ENCODE measurements at regions not wholly inside any gene's neighbourhood (a gene's known extent, or its start where the extent isn't known, plus 50 kb on each side); places are given as distances from the start of the nearest gene placed in this dataset.
"Not testable (repeated sequence)": the region's sequence is repeated elsewhere in the genome, so short reads cannot be mapped to it uniquely, and the experiment has no call there.

DNA sequence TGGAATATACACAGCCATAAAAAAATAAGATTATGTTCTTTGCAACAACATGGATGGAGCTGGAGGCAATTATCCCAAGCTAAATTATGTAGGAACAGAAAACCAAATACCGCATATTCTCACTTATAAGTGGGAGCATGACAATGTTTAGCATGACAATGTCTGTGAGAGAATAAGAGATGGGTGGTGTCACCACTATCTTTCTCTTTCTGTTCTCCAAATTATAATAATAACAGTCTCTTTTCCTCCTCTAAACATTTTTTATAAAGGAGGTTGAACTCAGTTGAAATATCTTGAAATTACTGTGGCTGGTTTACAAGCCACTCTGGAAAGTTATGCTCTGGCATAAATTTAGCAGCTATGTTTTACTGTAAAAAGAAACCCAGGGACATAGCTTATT, 108.4 kb upstream of the NBPF19 start:
- H3K9ac ChIP-seq (ENCODE audit: low read length); H3K9me3 ChIP-seq (ENCODE audit: control insufficient read depth, insufficient read depth, low read depth, low read length); H3K4me1 ChIP-seq (ENCODE audit: control insufficient read depth, insufficient read depth, low read length); H3K27ac ChIP-seq (ENCODE audit: low read depth, low read length); H3K36me3 ChIP-seq (ENCODE audit: control insufficient read depth, insufficient read depth, low read length); H3K27me3 ChIP-seq (ENCODE audit: control insufficient read depth, insufficient read depth, low read length); H3K4me3 ChIP-seq (ENCODE audit: low read depth, low read length): not testable (repeated sequence)

DNA sequence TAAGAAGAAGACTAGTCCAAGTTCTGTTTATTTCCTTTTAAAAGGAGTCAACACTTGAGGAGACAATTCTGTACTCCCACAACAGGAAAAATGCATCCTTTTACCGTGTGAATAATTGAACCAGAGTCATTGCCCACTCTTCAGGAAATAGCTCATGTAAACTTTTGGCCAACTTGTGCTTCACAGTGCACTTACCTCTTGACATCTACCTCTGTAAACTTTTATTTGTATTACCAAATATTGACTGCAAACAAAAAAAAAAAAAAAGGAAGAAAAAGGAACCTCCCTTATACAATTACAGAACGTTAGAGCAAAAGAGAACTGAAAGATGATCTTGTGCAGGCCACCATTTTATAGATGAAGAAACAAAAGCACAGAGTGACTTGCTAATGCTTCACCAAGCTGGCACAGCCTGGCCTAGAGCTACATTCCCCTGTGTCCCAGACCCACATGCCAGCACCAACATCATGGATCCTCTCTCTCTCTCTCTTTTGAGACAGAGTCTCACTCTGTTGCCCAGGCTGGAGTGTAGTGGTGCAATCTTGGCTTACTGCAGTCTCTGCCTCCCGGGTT, 107.3 kb upstream of the NBPF19 start:
- H3K36me3 ChIP-seq (ENCODE audit: control insufficient read depth, insufficient read depth, low read length); H3K4me1 ChIP-seq (ENCODE audit: control insufficient read depth, insufficient read depth, low read length); H3K27me3 ChIP-seq (ENCODE audit: control insufficient read depth, insufficient read depth, low read length); H3K27ac ChIP-seq (ENCODE audit: low read depth, low read length); H3K9me3 ChIP-seq (ENCODE audit: control insufficient read depth, insufficient read depth, low read depth, low read length); H3K9ac ChIP-seq (ENCODE audit: low read length); H3K4me3 ChIP-seq (ENCODE audit: low read depth, low read length): not testable (repeated sequence)

DNA sequence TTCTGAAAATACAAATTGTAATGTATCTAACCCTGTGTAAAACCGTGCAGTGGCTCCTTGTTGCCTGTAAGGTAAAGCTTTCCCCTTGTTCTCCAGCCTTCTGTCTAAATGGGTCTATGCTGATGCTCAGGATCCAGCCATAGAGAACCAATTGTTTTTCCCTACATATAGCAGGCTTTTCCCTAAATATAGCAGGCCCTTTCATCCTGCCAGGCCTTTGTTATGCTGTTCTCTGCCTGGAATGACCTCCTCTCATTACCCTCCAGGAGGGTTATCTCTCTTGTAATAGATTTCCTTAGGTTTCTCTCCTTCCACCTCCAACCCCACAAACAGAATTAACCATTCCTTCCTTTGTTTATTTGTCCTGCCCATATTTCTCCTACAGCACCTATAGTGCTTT, 106.5 kb upstream of the NBPF19 start:
- not testable (repeated sequence) for H3K4me1 ChIP-seq (ENCODE audit: control insufficient read depth, insufficient read depth, low read length); H3K36me3 ChIP-seq (ENCODE audit: control insufficient read depth, insufficient read depth, low read length); H3K27me3 ChIP-seq (ENCODE audit: control insufficient read depth, insufficient read depth, low read length); H3K27ac ChIP-seq (ENCODE audit: low read depth, low read length); H3K4me3 ChIP-seq (ENCODE audit: low read depth, low read length); H3K9ac ChIP-seq (ENCODE audit: low read length); H3K9me3 ChIP-seq (ENCODE audit: control insufficient read depth, insufficient read depth, low read depth, low read length)

DNA sequence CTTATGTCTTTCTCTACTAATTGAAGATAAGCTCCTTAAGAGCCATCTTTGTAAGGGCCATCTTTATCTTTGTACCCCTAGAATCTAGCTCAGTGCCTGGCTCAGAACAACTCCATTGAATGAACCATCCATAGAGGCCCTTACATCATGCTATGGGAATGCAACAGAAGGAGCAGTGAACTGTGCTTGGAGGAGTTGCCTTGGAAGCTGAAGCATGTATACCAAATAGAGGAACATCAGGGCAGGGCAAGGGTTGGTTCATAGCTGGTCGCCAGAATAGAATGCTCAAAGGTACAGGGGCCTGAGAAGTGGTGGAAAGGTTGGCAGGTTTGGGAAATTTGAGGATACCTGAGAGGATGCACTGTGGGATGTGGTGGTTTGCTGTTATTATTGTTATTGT, 105.8 kb upstream of the NBPF19 start:
- not testable (repeated sequence) for H3K4me1 ChIP-seq (ENCODE audit: control insufficient read depth, insufficient read depth, low read length); H3K36me3 ChIP-seq (ENCODE audit: control insufficient read depth, insufficient read depth, low read length); H3K27me3 ChIP-seq (ENCODE audit: control insufficient read depth, insufficient read depth, low read length); H3K4me3 ChIP-seq (ENCODE audit: low read depth, low read length); H3K27ac ChIP-seq (ENCODE audit: low read depth, low read length); H3K9ac ChIP-seq (ENCODE audit: low read length); H3K9me3 ChIP-seq (ENCODE audit: control insufficient read depth, insufficient read depth, low read depth, low read length)

DNA sequence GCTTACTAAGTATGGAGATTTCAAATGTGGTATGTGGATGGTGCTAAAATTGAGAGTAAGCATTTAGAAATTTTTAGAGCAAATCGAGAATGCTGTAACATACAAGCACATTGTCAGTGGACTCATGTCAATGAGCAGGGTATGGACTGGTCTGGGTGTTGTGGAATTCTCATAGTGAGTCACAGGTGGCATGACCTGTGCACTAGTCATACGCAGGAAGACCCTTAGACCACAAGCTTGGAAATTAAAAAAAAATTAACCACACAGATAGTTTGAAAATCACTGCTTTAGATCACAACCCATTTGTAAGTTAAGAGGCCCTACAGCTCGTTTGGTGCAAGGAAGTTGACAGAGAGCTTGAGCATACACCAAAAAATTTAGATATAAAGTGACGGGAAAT, 102.9 kb upstream of the NBPF19 start:
- H3K9me3 ChIP-seq (ENCODE audit: control insufficient read depth, insufficient read depth, low read depth, low read length); H3K9ac ChIP-seq (ENCODE audit: low read length); H3K36me3 ChIP-seq (ENCODE audit: control insufficient read depth, insufficient read depth, low read length); H3K27ac ChIP-seq (ENCODE audit: low read depth, low read length); H3K27me3 ChIP-seq (ENCODE audit: control insufficient read depth, insufficient read depth, low read length); H3K4me3 ChIP-seq (ENCODE audit: low read depth, low read length); H3K4me1 ChIP-seq (ENCODE audit: control insufficient read depth, insufficient read depth, low read length): not testable (repeated sequence)

DNA sequence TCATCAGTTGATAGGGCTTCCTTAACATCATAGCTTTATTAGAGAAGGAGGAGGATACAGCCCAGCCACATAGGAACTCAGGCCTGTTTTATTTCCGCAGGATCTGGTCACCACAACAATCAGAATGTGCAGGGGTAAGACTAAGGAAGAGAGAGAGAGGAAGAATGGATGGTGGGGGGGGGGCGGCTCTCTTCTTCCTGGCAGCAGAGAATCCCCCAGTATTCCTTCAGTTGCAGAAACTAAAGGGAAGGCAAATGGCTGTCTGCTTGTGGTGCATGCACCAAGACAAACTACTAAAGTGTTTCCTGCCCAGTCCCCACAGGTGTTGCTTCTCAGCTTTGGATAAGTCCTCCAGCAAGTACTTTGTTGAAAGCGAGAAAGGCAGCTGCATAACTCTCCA, 96.4 kb upstream of the NBPF19 start:
- H3K4me1 ChIP-seq (ENCODE audit: control insufficient read depth, insufficient read depth, low read length); H3K27ac ChIP-seq (ENCODE audit: low read depth, low read length); H3K27me3 ChIP-seq (ENCODE audit: control insufficient read depth, insufficient read depth, low read length); H3K36me3 ChIP-seq (ENCODE audit: control insufficient read depth, insufficient read depth, low read length); H3K9ac ChIP-seq (ENCODE audit: low read length); H3K4me3 ChIP-seq (ENCODE audit: low read depth, low read length); H3K9me3 ChIP-seq (ENCODE audit: control insufficient read depth, insufficient read depth, low read depth, low read length): not testable (repeated sequence)

DNA sequence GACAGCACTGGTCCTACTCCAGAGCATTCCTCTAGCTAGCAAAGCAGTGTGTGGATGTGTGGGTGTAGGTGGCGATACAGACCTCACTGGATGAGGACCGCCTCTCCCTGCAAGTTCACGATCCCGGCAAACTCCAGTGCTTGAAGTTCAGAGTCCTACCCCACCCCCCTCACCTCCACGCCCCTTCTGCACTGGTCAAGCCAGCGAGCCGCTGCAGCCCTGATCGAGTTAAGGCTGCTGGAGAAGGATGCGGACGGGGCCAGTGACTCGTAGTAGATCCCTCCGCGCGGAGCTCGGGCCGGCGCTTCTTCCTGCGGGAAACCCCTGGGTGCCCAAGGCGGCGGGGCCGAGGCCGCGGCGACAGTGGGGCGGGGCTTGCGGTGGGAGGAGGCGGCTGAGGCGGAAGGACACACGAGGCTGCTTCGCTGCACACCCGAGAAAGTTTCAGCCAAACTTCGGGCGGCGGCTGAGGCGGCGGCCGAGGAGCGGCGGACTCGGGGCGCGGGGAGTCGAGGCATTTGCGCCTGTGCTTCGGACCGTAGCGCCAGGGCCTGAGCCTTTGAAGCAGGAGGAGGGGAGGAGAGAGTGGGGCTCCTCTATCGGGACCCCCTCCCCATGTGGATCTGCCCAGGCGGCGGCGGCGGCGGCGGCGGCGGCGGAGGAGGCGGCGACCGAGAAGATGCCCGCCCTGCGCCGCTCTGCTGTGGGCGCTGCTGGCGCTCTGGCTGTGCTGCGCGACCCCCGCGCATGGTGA, 84.5 kb upstream of the NBPF19 start:
- H3K36me3 ChIP-seq (ENCODE audit: control insufficient read depth, insufficient read depth, low read length); H3K27me3 ChIP-seq (ENCODE audit: control insufficient read depth, insufficient read depth, low read length); H3K9me3 ChIP-seq (ENCODE audit: control insufficient read depth, insufficient read depth, low read depth, low read length); H3K9ac ChIP-seq (ENCODE audit: low read length); H3K27ac ChIP-seq (ENCODE audit: low read depth, low read length); H3K4me1 ChIP-seq (ENCODE audit: control insufficient read depth, insufficient read depth, low read length): not testable (repeated sequence)
- H3K4me3 ChIP-seq (ENCODE audit: low read depth, low read length): peak overlapping the region; percentile 50

DNA sequence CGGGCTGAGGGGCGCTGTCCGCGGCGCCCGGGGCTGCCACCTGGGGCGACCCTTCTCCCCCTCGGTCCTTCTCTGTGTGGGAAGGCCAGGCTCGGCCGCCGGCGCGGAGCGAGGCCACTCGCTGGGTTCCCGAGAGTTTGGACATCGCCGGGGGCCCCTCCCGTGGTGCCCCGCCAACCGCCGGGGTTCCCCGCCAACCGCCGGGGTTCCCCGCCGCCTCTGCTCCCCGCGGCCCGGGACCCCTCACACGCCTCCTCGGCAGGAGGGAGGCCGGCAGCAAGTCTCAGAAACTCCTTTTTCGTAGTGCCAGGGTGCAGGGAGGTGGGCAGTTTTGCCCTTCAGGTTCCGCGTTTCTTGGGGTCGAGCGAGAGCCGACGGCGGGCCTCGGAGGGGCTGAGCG, 83.9 kb upstream of the NBPF19 start:
- H3K27ac ChIP-seq (ENCODE audit: low read depth, low read length); H3K27me3 ChIP-seq (ENCODE audit: control insufficient read depth, insufficient read depth, low read length); H3K9ac ChIP-seq (ENCODE audit: low read length); H3K36me3 ChIP-seq (ENCODE audit: control insufficient read depth, insufficient read depth, low read length); H3K4me1 ChIP-seq (ENCODE audit: control insufficient read depth, insufficient read depth, low read length); H3K9me3 ChIP-seq (ENCODE audit: control insufficient read depth, insufficient read depth, low read depth, low read length): not testable (repeated sequence)
- peak overlapping the region; percentile 50 for H3K4me3 ChIP-seq (ENCODE audit: low read depth, low read length)

DNA sequence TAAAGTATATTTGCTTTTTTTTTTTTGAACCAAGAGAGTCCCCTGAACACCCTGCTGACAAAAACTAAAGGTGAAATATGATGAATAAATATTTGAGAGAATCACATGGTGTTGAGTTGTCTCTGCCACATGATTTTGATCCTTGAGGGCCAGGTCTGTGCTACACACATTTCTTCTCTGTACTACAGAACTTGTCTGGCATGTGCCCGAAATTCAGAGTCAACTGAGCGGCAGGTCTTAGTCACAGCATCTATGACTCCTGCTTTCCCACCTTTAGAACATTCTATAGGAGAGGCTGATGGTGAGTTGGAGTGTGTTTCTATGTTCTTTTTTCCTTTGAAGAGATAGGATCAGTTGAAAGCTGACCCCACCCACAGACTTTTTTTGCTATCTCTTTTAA, 79.0 kb upstream of the NBPF19 start:
- H3K27me3 ChIP-seq (ENCODE audit: control insufficient read depth, insufficient read depth, low read length); H3K4me3 ChIP-seq (ENCODE audit: low read depth, low read length); H3K9ac ChIP-seq (ENCODE audit: low read length); H3K4me1 ChIP-seq (ENCODE audit: control insufficient read depth, insufficient read depth, low read length); H3K9me3 ChIP-seq (ENCODE audit: control insufficient read depth, insufficient read depth, low read depth, low read length); H3K36me3 ChIP-seq (ENCODE audit: control insufficient read depth, insufficient read depth, low read length); H3K27ac ChIP-seq (ENCODE audit: low read depth, low read length): not testable (repeated sequence)

DNA sequence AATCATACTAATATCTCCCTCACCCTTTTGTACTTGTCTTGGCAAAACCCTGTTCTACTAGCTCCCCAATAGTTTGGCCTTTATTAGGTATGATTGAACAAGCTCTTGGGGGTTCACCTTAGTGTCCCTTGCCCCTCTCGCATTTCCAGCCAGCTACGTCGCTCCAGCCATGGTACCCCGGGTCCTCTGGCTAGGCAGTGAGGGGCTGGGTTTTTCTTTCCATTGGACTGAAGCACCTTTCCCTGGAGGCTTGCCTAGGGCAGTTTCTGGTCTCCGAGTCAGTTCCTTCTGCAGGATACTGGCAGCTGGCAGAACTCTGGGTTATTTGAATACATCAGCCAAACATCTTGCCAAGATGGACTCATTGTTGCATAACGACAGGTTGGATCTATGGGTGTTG, 76.3 kb upstream of the NBPF19 start:
- not testable (repeated sequence) for H3K36me3 ChIP-seq (ENCODE audit: control insufficient read depth, insufficient read depth, low read length); H3K4me3 ChIP-seq (ENCODE audit: low read depth, low read length); H3K27ac ChIP-seq (ENCODE audit: low read depth, low read length); H3K4me1 ChIP-seq (ENCODE audit: control insufficient read depth, insufficient read depth, low read length); H3K9me3 ChIP-seq (ENCODE audit: control insufficient read depth, insufficient read depth, low read depth, low read length); H3K27me3 ChIP-seq (ENCODE audit: control insufficient read depth, insufficient read depth, low read length); H3K9ac ChIP-seq (ENCODE audit: low read length)

DNA sequence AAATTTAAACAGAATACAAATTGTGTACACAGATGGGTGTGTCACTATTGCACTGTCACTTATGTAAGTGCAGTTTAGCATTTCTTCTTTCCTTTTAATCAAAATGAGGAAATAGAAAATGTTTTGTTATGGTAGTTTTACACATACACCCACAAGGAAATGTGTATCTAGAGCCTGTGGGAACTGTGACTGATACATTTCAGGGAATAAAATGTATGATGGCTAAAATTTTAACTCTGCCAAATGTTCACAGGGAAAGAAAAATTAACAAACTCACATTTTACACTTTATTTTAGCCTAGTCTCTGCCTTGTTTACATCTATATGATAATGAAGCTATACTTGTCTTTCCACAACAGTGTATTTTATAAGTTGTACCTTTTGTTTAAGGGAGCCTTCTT, 66.4 kb upstream of the NBPF19 start:
- not testable (repeated sequence) for H3K9ac ChIP-seq (ENCODE audit: low read length); H3K9me3 ChIP-seq (ENCODE audit: control insufficient read depth, insufficient read depth, low read depth, low read length); H3K4me1 ChIP-seq (ENCODE audit: control insufficient read depth, insufficient read depth, low read length); H3K4me3 ChIP-seq (ENCODE audit: low read depth, low read length); H3K27ac ChIP-seq (ENCODE audit: low read depth, low read length); H3K36me3 ChIP-seq (ENCODE audit: control insufficient read depth, insufficient read depth, low read length); H3K27me3 ChIP-seq (ENCODE audit: control insufficient read depth, insufficient read depth, low read length)

DNA sequence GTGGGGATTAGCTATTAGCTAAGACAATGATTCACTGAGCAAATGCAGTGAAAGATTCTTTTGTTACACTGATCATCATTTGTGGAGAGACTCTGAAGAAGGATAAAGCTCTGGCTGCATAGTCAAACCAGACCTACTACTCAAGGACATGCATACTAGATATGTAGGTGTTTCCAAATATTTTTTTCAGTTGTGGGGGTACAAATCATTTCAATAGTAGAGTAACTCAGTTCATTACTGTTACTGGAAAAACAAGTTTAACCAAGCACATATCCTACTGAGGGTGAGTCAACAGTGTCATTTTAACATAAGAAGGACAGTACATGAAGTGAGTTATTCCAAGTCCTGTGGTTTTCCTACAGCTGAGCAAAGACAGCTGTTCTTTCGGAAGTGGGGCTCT, 59.5 kb upstream of the NBPF19 start:
- H3K9me3 ChIP-seq (ENCODE audit: control insufficient read depth, insufficient read depth, low read depth, low read length); H3K4me1 ChIP-seq (ENCODE audit: control insufficient read depth, insufficient read depth, low read length); H3K4me3 ChIP-seq (ENCODE audit: low read depth, low read length); H3K27me3 ChIP-seq (ENCODE audit: control insufficient read depth, insufficient read depth, low read length); H3K27ac ChIP-seq (ENCODE audit: low read depth, low read length); H3K36me3 ChIP-seq (ENCODE audit: control insufficient read depth, insufficient read depth, low read length); H3K9ac ChIP-seq (ENCODE audit: low read length): not testable (repeated sequence)
